ENCODE measurements at regions not wholly inside any gene's neighbourhood (a gene's known extent, or its start where the extent isn't known, plus 50 kb on each side); places are given as distances from the start of the nearest gene placed in this dataset.

GRCh38 chr5:104733063-104733669, 1170.6 kb upstream of the NUDT12 start:
- TF ChIP-seq ZFX (IDR thresholded peaks at IDR 0.05) = no peak
- TF ChIP-seq, protein P1, sequence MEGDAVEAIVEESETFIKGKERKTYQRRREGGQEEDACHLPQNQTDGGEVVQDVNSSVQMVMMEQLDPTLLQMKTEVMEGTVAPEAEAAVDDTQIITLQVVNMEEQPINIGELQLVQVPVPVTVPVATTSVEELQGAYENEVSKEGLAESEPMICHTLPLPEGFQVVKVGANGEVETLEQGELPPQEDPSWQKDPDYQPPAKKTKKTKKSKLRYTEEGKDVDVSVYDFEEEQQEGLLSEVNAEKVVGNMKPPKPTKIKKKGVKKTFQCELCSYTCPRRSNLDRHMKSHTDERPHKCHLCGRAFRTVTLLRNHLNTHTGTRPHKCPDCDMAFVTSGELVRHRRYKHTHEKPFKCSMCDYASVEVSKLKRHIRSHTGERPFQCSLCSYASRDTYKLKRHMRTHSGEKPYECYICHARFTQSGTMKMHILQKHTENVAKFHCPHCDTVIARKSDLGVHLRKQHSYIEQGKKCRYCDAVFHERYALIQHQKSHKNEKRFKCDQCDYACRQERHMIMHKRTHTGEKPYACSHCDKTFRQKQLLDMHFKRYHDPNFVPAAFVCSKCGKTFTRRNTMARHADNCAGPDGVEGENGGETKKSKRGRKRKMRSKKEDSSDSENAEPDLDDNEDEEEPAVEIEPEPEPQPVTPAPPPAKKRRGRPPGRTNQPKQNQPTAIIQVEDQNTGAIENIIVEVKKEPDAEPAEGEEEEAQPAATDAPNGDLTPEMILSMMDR (conservative IDR thresholded peaks at IDR 0.05) = no peak
- no peak overlapping the region for H3K27ac ChIP-seq

GRCh38 chr5:104731331-104731730, 1168.7 kb upstream of the NUDT12 start:
- no peak overlapping the region for H3K27ac ChIP-seq
- TF ChIP-seq, protein P1 (conservative IDR thresholded peaks at IDR 0.05) = no peak
- no peak for TF ChIP-seq ZFX (IDR thresholded peaks at IDR 0.05)

- H3K27ac ChIP-seq = no peak overlapping the region
- TF ChIP-seq, protein P1 (conservative IDR thresholded peaks at IDR 0.05) = no peak
- TF ChIP-seq ZFX (IDR thresholded peaks at IDR 0.05) = no peak
Observed at GRCh38 chr5:104708027-104708426, 1145.4 kb upstream of the NUDT12 start.

DNA sequence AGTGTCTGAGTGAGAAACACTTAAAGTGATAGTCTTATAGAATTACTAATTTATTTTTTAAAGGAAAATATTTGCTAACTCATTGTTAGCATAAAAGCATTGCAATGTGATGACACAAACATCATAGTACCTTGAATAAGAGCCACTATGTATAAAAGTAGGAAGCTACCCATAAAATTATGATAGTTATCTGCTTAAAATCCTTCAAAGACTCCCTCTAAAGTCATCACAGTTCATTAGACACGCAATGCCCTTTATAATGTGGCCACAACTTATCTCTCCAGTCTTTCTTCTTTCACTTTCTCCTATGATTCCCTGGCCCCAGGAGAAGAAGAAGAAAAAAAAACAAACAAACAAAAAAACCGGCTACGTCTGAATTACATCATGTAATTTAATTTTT, 1144.0 kb upstream of the NUDT12 start:
- TF ChIP-seq, protein P1 (conservative IDR thresholded peaks at IDR 0.05) = no peak
- no peak for TF ChIP-seq ZFX (IDR thresholded peaks at IDR 0.05)
- H3K27ac ChIP-seq = no peak overlapping the region

DNA sequence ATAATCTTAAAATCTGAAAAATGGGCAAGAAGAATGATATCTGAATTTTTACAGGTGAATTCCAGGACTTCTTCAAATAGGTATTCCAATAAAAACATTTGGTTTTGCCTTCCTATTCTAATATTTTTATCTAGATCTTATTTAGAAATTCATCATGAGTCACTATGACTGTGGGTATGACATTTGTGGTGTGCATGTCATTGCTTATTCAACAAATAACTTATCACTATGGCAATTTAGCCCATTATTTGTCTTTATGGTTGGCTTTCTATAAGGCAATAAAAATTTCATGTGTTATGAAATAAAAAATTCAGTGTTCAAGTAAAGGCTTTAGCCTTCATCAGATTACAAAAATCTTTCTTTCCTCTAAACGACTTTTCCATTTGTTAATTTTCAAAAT, 1139.6 kb upstream of the NUDT12 start:
- TF ChIP-seq ZFX (IDR thresholded peaks at IDR 0.05) = no peak
- TF ChIP-seq, protein P1 (conservative IDR thresholded peaks at IDR 0.05) = no peak
- H3K27ac ChIP-seq = no peak overlapping the region

- H3K27ac ChIP-seq = no peak overlapping the region
Observed at GRCh38 chr5:104699438-104699837, 1136.8 kb upstream of the NUDT12 start.

GRCh38 chr5:104661256-104661655, 1098.7 kb upstream of the NUDT12 start:
- TF ChIP-seq, protein P1 (conservative IDR thresholded peaks at IDR 0.05) = no peak
- TF ChIP-seq ZFX (IDR thresholded peaks at IDR 0.05) = no peak
- no peak overlapping the region for H3K27ac ChIP-seq

More at GRCh38 chr5:104699438-104699837, 1136.8 kb upstream of the NUDT12 start:
- no peak for TF ChIP-seq ZFX (IDR thresholded peaks at IDR 0.05)
- TF ChIP-seq, protein P1 (conservative IDR thresholded peaks at IDR 0.05) = no peak
